ENCODE measurements at regions not wholly inside any gene's neighbourhood (a gene's known extent, or its start where the extent isn't known, plus 50 kb on each side); places are given as distances from the start of the nearest gene placed in this dataset.
"Not testable (repeated sequence)": the region's sequence is repeated elsewhere in the genome, so short reads cannot be mapped to it uniquely, and the experiment has no call there.

GRCh38 chr7:89401099-89401498, 605.6 kb upstream of the TEX47 start:
- DNase-seq: no peak

DNA sequence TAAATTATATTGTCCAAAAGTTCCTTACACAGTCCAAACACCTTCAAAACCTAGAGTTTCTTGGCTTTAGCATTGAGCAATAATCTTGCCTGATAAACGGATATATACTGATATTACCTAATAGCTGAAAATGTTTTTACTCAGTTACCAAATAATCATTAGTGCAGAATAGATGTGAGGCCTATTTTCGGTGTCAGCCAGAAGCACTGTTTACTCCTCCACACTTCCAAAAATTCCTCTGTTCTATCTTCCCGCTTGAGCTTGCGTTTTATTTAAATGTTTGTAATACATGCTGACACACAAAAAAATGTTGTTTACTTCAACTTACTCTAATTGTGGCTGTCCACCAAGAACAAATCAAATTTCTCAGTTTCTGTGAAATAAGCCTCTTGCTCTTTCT, 606.2 kb upstream of the TEX47 start:
- no peak for DNase-seq

GRCh38 chr7:89451911-89452310, 656.4 kb upstream of the TEX47 start:
- DNase-seq: no peak

GRCh38 chr7:89456556-89456955, 661.0 kb upstream of the TEX47 start:
- DNase-seq: no peak

GRCh38 chr7:89458114-89458513, 662.6 kb upstream of the TEX47 start:
- DNase-seq: no peak

- DNase-seq: no peak
These were observed 678.9 kb upstream of the TEX47 start for GRCh38 chr7:89474456-89474855.

GRCh38 chr7:89477991-89478390, 676.3 kb upstream of the STEAP1 start:
- no peak for DNase-seq

GRCh38 chr7:89495704-89496103, 658.6 kb upstream of the STEAP1 start:
- no peak for DNase-seq

DNA sequence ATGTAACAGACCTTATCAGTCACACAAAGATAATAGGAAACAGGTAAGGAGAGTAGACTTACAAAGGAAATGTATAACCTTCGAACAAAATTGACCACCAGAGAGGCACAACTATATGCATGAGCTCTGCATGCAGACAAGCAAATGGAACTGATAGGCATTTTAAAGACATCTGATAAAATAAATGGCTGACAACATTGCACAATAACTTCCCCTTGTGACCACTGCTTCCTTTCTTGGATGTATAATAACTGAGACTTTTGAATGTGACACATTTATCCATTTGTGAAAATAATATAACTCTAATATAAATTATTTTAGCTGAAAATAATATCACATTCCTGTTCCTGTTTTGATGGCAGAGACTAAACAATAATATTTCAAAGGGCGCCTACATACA, 654.2 kb upstream of the STEAP1 start:
- no peak for DNase-seq

- no peak for DNase-seq
These were observed 651.0 kb upstream of the STEAP1 start for GRCh38 chr7:89503281-89503680.

GRCh38 chr7:89507034-89507433, 647.2 kb upstream of the STEAP1 start:
- no peak for DNase-seq

DNA sequence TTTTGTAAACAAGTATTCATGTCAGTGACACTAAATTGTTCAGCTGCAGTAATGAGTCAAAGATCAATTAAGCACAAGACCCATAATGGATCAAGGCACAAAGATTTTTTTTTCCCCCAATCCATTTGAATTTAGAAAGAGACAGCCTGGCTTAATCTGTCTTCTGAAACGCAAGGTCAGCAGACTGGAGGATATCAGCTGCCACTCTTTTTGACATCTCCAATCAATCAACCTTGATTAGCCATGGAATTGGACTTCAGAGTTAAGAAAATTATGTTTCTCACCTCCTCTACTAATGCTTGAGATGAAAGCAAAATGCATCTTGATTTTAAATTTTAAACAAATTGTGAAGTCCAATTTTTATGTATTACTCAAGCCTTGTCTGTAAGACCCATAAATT, 642.4 kb upstream of the STEAP1 start:
- DNase-seq: no peak

DNA sequence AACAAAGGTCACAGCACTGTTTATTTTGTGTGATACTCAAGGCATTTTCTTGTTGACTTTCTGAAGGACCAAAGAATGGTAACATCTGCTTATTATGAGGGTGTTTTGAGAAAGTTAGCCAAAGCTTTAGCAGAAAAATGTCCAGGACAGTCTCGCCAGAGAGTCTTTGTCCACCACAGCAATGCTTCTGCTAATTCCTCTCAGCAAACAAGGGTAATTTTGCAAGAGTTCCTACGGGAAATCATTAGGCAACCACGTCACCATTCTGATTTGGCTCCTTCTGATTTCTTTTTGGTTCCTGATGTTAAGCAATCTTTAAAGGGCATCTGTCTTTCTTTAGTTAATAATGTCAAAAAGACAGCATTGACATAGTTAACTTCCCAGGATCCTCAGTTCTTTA, 639.3 kb upstream of the STEAP1 start:
- DNase-seq: no peak

DNA sequence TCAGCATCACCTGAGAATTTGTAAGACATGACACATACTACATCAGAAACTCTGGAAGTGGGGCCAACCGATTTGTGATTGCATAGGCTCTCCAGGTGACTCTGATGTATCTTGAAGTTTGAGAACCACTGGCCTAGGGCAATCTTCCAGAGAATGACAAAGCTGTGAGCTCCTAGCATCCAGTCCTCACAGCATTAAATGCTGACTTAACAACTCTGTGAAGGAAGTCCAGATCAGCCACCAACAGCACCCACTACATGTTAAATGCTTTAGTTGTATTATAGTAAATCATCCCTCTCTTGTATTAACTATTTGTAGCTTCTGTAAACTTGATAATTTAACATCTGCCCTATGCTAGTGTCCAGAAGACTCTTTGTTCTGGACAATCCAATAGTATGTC, 636.5 kb upstream of the STEAP1 start:
- DNase-seq: no peak

GRCh38 chr7:89549768-89550167, 604.5 kb upstream of the STEAP1 start:
- no peak for DNase-seq

GRCh38 chr7:89554209-89554608, 600.1 kb upstream of the STEAP1 start:
- DNase-seq: no peak

DNA sequence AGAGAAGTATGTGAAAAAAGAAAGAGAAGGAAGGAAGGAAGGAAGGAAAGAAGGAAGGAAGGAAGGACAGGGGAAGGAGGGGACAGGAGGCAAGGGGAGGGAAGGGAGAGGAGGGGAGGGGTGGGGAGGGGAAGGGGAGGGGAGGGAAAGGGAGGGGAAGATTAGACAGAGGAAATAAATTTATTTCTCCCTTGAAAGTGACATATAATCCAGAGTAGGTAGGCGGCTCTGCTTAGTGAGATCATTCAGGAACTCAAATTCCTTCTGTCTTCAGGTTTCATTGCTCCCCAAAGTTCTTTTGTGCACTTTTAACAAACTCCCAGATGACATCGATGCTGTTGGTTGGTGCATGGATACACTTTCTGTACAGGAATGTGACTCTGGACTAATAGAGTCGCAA, 594.7 kb upstream of the STEAP1 start:
- DNase-seq: no peak

DNA sequence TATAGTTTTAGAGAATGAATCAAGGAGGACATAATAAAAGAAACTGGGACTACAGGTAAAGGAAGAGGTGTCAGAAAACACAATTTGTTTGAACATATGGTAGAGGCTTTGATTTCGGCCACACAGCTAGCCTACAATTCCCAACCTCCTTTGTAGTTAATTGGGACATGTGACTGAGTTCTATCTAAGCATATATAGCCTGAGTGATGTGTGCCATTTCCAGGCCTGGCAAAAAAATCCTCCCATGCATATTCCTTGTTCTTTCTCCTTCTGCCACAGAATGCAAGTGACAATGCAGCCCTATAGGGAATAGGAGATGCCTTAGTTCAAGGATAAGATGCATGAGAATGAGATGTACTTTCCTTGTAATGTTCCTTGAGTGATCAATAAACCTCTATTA, 590.7 kb upstream of the STEAP1 start:
- DNase-seq: no peak

GRCh38 chr7:89584896-89585295, 569.4 kb upstream of the STEAP1 start:
- no peak for DNase-seq

GRCh38 chr7:89593125-89593524, 561.1 kb upstream of the STEAP1 start:
- no peak for DNase-seq

DNA sequence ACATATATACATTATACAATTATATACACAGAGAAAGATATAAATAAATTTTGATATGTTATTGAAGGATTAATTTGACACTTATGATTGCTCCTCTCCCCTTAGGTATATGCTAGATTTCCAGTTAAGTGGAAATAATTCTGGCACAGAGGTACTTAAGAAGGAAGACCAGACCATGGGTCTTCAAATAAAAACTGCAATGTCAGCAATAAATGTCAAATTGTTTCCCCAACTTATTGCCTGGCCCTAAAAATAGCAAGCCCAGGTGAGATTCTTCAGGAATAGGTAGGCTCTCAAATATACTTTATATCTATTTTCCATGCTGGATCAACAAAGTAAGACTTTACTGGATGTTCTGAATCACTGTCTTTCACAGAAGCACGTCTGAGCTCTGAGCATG, 551.3 kb upstream of the STEAP1 start:
- DNase-seq: no peak

DNA sequence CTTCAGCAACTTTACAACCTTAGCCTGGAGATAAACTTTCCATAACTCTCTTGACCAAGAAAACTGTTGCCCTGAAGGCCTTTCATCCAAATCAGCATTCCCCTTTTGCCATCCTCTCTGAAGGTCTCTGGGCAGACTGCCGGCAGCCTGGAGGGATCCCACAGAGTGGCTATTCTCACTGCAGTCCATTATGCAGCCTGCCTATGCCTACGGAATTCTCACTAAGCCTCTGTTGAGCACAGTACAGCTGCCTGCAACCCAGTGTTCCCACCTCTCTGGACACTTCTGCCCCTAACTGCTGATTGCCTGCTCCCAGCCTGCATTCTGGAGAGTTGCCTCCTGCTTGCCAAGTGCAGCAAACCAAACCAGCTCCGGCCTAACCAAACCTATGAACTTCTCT, 548.9 kb upstream of the STEAP1 start:
- DNase-seq: no peak

GRCh38 chr7:89606511-89606910, 547.8 kb upstream of the STEAP1 start:
- no peak for DNase-seq

- no peak for DNase-seq
These were observed 546.5 kb upstream of the STEAP1 start for GRCh38 chr7:89607792-89608191.

DNA sequence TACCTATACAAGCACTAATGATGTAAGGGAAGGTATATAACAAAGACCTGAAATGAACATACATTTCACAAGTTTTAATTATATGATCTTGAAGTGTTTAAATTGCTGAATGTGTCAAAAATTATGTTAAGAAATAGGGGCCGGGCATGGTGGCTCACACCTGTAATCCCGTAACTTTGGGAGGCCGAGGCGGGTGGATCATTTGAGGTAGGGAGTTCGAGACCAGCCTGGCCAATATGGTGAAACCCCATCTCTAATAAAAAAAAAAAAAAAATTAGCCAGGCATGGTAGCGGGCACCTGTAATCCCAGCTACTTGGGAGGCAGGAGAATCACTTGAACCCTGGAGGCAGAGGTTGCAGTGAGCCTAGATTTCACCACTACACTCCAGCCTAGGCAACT, 537.4 kb upstream of the STEAP1 start:
- DNase-seq: not testable (repeated sequence)

GRCh38 chr7:89618274-89618673, 536.0 kb upstream of the STEAP1 start:
- no peak for DNase-seq
